ENCODE measurements at regions not wholly inside any gene's neighbourhood (a gene's known extent, or its start where the extent isn't known, plus 50 kb on each side); places are given as distances from the start of the nearest gene placed in this dataset.

DNA sequence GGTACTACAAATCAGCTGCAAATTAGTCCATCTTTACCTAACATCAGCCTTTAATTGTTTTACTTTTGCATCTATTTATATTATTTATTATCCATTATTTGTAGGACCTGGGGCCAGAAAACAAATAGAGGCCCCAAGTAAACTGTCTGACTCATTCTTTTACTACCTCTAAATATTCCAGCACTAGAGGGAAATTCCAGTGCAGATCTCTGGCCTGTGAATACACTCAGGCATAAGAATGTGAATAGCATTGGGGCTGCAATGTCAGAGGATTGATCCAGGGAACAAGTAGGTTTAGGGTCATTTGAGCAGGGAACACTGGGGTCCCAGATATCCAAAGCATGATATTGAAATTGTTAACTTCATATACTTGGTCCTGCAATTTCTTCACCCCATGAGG is 176.6 kb upstream of the TYRP1 start:
- no peak overlapping the region for H3K4me3 ChIP-seq (ENCODE audit: low read length)
- TF ChIP-seq, protein P1, sequence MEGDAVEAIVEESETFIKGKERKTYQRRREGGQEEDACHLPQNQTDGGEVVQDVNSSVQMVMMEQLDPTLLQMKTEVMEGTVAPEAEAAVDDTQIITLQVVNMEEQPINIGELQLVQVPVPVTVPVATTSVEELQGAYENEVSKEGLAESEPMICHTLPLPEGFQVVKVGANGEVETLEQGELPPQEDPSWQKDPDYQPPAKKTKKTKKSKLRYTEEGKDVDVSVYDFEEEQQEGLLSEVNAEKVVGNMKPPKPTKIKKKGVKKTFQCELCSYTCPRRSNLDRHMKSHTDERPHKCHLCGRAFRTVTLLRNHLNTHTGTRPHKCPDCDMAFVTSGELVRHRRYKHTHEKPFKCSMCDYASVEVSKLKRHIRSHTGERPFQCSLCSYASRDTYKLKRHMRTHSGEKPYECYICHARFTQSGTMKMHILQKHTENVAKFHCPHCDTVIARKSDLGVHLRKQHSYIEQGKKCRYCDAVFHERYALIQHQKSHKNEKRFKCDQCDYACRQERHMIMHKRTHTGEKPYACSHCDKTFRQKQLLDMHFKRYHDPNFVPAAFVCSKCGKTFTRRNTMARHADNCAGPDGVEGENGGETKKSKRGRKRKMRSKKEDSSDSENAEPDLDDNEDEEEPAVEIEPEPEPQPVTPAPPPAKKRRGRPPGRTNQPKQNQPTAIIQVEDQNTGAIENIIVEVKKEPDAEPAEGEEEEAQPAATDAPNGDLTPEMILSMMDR (conservative IDR thresholded peaks at IDR 0.05; ENCODE audit: low read length) = no peak
- DNase-seq (ENCODE audit: low read depth) = no peak

DNA sequence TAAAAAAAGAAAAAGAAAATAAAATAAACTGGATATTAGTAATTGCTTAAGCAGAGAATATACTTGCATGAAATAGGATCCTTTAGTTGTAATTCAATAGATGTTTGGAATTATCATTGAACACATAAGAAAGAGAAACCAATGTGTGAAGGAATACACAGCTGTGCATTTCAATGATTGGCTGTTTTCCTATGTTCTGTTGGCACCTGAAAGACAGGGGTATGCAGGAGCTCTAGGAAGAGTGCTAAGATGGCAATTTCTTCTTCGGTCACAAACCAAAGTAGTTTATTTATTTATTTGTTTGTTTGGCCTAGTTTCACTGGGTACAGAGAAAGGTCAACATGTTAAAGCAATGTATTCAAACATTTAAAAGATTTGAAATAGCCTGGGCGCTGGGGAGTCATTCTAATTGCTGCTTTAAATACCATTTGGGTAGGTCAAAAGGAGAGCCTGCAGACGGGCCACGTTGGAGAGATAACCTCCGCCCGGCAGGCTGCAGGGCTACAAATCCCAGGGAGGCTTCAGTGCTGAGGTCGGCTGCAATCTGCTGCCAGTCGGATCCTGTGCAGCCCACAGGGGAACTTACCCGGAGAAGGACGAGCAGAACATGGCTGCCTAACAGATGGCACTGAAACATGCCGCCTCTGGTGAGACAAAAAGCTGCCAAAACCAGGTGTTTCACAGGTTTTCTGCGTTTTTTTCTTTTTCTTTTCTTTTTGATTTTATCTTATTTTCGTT is 154.2 kb upstream of the TYRP1 start:
- TF ChIP-seq, protein P1 (conservative IDR thresholded peaks at IDR 0.05; ENCODE audit: low read length) = no peak
- DNase-seq (ENCODE audit: low read depth) = no peak
- H3K4me3 ChIP-seq (ENCODE audit: low read length) = no peak overlapping the region

DNA sequence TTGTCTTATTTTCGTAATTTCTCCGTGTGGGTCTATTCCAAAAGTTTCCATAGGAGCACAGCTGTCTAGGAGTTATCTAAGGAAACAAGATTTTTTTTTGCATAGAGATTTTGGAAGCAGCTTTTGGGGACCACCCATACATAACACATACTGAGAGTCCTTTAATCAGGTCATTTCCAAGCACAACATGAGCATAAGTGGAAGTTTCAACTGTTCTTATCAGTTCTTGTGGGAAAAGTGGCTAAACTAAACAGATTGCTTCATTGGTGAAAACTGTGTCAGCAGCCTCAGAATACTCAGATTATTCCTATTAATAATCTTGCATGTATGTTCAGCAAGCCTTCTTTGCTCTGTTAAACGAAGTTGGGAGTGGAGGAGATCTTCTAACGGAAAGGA is 153.6 kb upstream of the TYRP1 start:
- no peak for DNase-seq (ENCODE audit: low read depth)
- TF ChIP-seq, protein P1 (conservative IDR thresholded peaks at IDR 0.05; ENCODE audit: low read length) = no peak
- no peak overlapping the region for H3K4me3 ChIP-seq (ENCODE audit: low read length)

DNA sequence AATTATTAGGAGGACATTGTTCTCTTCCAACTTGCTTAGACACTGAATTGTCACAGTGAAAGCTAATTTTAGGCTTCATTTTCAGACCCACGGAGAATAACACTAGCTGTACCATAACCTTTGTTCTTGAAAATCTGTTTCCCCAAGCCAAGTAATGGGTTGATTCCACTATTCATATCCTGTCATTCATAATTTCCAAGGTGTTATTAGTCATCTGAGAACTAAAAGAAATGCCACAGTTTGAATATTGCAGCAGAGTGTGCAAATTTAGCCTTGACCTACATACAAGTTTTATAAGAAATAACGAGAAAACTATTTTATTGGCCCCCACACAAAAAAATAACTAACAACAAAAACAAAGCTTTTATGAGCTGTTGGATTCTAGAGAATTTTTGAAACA is 148.5 kb upstream of the TYRP1 start:
- TF ChIP-seq, protein P1 (conservative IDR thresholded peaks at IDR 0.05; ENCODE audit: low read length) = no peak
- no peak overlapping the region for H3K4me3 ChIP-seq (ENCODE audit: low read length)
- no peak for DNase-seq (ENCODE audit: low read depth)

DNA sequence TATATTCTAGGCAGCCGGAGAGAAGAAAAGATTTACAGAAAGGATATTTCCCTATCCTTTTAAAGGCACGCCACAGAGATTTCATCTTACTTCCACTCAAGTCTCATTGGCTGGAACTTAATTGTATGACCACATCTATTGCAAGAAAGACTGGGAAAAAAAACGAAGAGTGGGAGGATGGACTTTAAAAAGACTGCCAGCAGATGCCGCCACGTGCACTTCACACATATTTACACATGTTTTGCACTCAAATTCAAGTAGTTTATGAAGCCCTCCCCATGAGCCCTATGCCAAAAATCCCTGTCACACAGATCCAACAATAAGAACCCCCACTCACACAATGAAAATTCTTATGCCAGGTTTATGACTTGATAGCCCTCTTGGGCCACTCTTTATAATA is 138.5 kb upstream of the TYRP1 start:
- DNase-seq (ENCODE audit: low read depth) = peak; percentile 2
- H3K4me3 ChIP-seq (ENCODE audit: low read length) = no peak overlapping the region
- TF ChIP-seq, protein P1 (conservative IDR thresholded peaks at IDR 0.05; ENCODE audit: low read length) = no peak

DNA sequence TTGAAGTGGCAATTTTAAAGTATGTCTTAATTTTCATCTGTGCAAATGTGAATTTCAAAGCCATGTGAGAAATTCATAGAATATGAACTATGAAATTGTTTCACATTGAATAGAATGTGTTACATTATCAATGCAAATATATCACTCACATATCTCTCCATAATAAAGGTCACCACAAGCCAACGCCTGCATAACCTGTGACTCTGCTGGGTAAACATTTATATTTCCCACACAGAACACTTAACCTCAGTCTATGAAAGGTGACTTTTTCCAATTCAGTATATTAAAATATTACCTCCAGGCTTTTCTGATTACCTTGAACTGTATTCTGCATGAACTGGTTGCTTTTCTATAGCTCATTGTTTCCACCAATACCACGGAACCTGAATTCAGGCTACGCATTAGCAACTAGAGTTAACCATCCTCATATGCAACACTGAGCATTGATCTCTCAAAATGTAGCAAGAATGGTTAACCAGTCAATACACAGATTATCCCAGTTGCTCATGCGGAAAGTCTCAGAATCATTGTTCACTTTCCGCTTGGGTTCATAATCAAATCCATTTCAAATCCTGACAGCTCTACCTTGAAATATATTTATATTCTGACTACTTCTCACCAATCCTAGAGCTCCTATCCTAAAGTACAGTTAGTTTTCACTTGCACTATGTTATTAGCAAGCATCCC is 126.6 kb upstream of the TYRP1 start:
- no peak for DNase-seq (ENCODE audit: low read depth)
- no peak overlapping the region for H3K4me3 ChIP-seq (ENCODE audit: low read length)
- TF ChIP-seq, protein P1 (conservative IDR thresholded peaks at IDR 0.05; ENCODE audit: low read length) = no peak
